OCI-LY7 (cell line): ENCODE measurements at regions not wholly inside any gene's neighbourhood (a gene's known extent, or its start where the extent isn't known, plus 50 kb on each side); places are given as distances from the start of the nearest gene placed in this dataset.

ENCODE experiments used
- BruUV-seq: library from RNA; stranded (reverse); fragments of 400-500 nt; replicated peaks from 2 replicates; lab custom pipeline; 2021; lab: Mats Ljungman, UMichigan
- CTCF ChIA-PET: fragments of 300-600 bp; sonication (Branson Sonifier 250); formaldehyde crosslinking; loops from one replicate; lab custom pipeline; 2022; ENCODE audit warnings: antibody characterized with exemption; ENCODE audit not compliant: unreplicated experiment; lab: Charles Lee
- POLR2A ChIA-PET: fragments of 300-600 bp; sonication (Branson Sonifier 250); formaldehyde crosslinking; loops from one replicate; lab custom pipeline; 2022; ENCODE audit warnings: antibody characterized with exemption; lab: Charles Lee
- DNase-seq: peaks from one replicate; pipeline ENCODE4 v3.0.0-alpha.2; 2015; ENCODE audit warnings: low spot score
- H2AFZ ChIP-seq: fragments of 200-600 bp; sonication (generic), shearing (Covaris generic); 2 replicates; pipeline ENCODE4 v1.6.1; 2014; ENCODE audit warnings: mild to moderate bottlenecking, antibody characterized with exemption, low read length, moderate library complexity
- H3K27ac ChIP-seq: fragments of 200-600 bp; sonication (generic); 2 replicates; pipeline ENCODE4 v1.5.1; 2014; ENCODE audit warnings: mixed run types, low read depth, mild to moderate bottlenecking, moderate library complexity, low read length, inconsistent platforms; ENCODE audit not compliant: poor library complexity, severe bottlenecking
- H3K36me3 ChIP-seq: fragments of 200-600 bp; sonication (generic); 2 replicates; pipeline ENCODE4 v1.6.1; 2014; ENCODE audit warnings: mild to moderate bottlenecking, antibody characterized with exemption, low read length, moderate library complexity, mixed read lengths; ENCODE audit not compliant: insufficient read depth
- H3K4me1 ChIP-seq: fragments of 200-600 bp; sonication (generic); 2 replicates; pipeline ENCODE4 v1.5.1; 2014; ENCODE audit warnings: mild to moderate bottlenecking, low read length; ENCODE audit not compliant: insufficient read depth, poor library complexity, severe bottlenecking
- H3K4me2 ChIP-seq: fragments of 200-600 bp; sonication (generic); 2 replicates; pipeline ENCODE4 v1.6.1; 2014; ENCODE audit warnings: mild to moderate bottlenecking, low read length
- H3K4me3 ChIP-seq: fragments of 200-600 bp; sonication (generic); 2 replicates; pipeline ENCODE4 v1.5.1; 2014; ENCODE audit warnings: mild to moderate bottlenecking, low read depth, low read length; ENCODE audit not compliant: poor library complexity, severe bottlenecking
- H3K79me2 ChIP-seq: fragments of 200-600 bp; sonication (generic); 2 replicates; pipeline ENCODE4 v1.6.1; 2016; ENCODE audit warnings: low read depth, mild to moderate bottlenecking, low read length, moderate library complexity, mixed read lengths; ENCODE audit not compliant: insufficient read depth
- H3K9me2 ChIP-seq: fragments of 200-600 bp; sonication (generic); 2 replicates; pipeline ENCODE4 v1.6.1; 2016; ENCODE audit warnings: mild to moderate bottlenecking, low read length, mixed read lengths; ENCODE audit not compliant: insufficient read depth
- H3K9me3 ChIP-seq: fragments of 200-600 bp; sonication (generic); 2 replicates; pipeline ENCODE4 v1.6.1; 2014; ENCODE audit warnings: mild to moderate bottlenecking, mixed run types, low read length, mixed read lengths
- H4K20me1 ChIP-seq: fragments of 200-600 bp; sonication (generic); 2 replicates; pipeline ENCODE4 v1.6.1; 2014; ENCODE audit warnings: mild to moderate bottlenecking, antibody characterized with exemption, low read length, moderate library complexity, mixed read lengths; ENCODE audit not compliant: insufficient read depth
- EZH2phosphoT487 ChIP-seq: fragments of 200-600 bp; sonication (generic); IDR thresholded peaks from 2 replicates; pipeline ENCODE4 v1.6.1; 2018; ENCODE audit warnings: low read depth, borderline replicate concordance, mild to moderate bottlenecking, mixed run types, antibody characterized with exemption, low read length, moderate library complexity, mixed read lengths
- intact Hi-C: fragments of 100-400 bp; cut with micrococcal nuclease; formaldehyde crosslinking; loops from one replicate; pipeline ENCODE4 v1.10.0; 2022; ENCODE audit not compliant: unreplicated experiment
- TF ChIP-seq, protein P1 (sequence below): fragments of 200-600 bp; sonication (generic); conservative IDR thresholded peaks from 2 replicates; pipeline ENCODE4 v1.5.1; 2014; ENCODE audit warnings: mild to moderate bottlenecking, antibody characterized with exemption, low read length, moderate library complexity, mixed read lengths

DNA sequence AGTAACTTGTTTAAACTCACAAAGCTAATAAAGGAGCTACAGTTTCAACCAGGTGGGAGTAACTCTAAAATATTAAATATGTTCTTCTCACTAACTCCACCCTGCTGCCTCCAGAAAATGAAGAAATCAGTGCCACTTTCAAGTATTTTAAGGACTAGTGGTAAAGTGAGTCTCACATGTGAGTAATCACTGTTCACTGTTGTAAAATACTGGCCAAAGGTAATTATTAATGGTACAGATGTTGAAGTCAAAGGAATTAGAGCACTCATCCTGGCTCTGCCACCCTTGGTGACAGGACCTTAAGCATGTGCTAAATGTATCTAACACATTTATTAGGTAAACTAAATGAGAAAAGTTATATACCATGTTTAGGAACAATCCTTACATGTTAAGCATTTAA, 430.7 kb downstream of the BRINP1 start:
- CTCF ChIA-PET = no interaction called here
- H3K79me2 ChIP-seq = no peaks in the 10 kb centered on the region
- no peak overlapping the region for H3K4me3 ChIP-seq

DNA sequence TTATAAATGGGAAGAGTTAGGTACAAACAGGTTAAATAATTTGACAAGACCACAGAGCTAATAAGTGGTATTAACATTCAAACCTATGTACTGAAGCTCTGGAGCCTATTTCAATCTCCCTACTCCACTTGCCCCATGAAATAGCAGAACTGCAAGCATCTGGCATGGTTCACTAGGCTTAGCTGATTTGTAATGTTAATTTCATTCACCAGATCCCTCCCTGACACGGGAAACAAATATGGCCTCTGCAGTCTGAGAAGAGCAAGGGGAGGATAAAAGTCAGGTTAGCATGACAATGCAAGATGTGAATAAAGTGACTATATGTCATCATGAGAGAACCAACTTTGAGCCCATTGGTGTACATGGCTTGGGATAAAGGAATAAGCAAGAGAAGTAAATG, 428.8 kb downstream of the BRINP1 start:
- H4K20me1 ChIP-seq = no peaks in the 10 kb centered on the region
- H2AFZ ChIP-seq = no peak overlapping the region
- H3K27ac ChIP-seq = no peak overlapping the region
- H3K9me3 ChIP-seq = no peaks in the 10 kb centered on the region
- ChIA-PET CTCF (no interaction called here), POLR2A (no interaction called here)
- no peak for DNase-seq
- no peaks in the 10 kb centered on the region for H3K36me3 ChIP-seq
- no peaks in the 10 kb centered on the region for H3K79me2 ChIP-seq
- H3K4me1 ChIP-seq = no peaks in the 10 kb centered on the region
- no peak for TF ChIP-seq EZH2phosphoT487
- TF ChIP-seq, protein P1, sequence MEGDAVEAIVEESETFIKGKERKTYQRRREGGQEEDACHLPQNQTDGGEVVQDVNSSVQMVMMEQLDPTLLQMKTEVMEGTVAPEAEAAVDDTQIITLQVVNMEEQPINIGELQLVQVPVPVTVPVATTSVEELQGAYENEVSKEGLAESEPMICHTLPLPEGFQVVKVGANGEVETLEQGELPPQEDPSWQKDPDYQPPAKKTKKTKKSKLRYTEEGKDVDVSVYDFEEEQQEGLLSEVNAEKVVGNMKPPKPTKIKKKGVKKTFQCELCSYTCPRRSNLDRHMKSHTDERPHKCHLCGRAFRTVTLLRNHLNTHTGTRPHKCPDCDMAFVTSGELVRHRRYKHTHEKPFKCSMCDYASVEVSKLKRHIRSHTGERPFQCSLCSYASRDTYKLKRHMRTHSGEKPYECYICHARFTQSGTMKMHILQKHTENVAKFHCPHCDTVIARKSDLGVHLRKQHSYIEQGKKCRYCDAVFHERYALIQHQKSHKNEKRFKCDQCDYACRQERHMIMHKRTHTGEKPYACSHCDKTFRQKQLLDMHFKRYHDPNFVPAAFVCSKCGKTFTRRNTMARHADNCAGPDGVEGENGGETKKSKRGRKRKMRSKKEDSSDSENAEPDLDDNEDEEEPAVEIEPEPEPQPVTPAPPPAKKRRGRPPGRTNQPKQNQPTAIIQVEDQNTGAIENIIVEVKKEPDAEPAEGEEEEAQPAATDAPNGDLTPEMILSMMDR = no peak
- H3K4me2 ChIP-seq = no peak overlapping the region
- intact Hi-C loops = no loop called here
- H3K9me2 ChIP-seq = no peaks in the 10 kb centered on the region
- BruUV-seq = no TSS peak
- H3K4me3 ChIP-seq = no peak overlapping the region

More for the DNA sequence above, 430.7 kb downstream of the BRINP1 start:
- POLR2A ChIA-PET = interaction anchor here (0.6 kb wide), 1 partner anchor 1101 kb away, joined by 4 read pairs; no protein-coding TSS in a partner anchor
- H3K27ac ChIP-seq = no peak overlapping the region
- no peaks in the 10 kb centered on the region for H3K9me2 ChIP-seq
- H4K20me1 ChIP-seq = no peaks in the 10 kb centered on the region
- TF ChIP-seq EZH2phosphoT487 = no peak
- TF ChIP-seq, protein P1 = no peak
- H2AFZ ChIP-seq = no peak overlapping the region
- intact Hi-C loops = no loop called here
- H3K9me3 ChIP-seq = no peaks in the 10 kb centered on the region
- BruUV-seq = no TSS peak
- H3K4me2 ChIP-seq = no peak overlapping the region
- no peaks in the 10 kb centered on the region for H3K4me1 ChIP-seq
- no peak for DNase-seq
- H3K36me3 ChIP-seq = no peaks in the 10 kb centered on the region

DNA sequence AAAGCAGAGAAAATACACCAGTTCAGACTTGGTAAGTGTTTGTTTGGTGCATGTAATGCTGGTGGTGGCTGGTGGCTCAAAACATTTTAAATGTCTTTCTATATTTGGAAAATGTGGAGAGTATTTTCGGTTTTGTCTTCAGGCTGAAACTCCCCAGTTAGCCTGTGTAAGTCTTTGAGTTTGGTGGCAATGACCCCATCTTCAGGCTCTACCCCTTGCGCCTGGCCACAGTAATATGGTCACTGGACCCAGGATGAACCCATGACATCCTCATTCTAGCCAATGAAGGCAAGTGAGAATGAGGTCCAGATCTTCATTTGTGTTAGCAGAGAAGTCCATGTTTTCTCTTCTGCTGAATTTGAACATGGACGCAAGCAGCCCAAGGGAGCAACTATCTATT, 422.6 kb downstream of the BRINP1 start:
- Histone ChIP-seq H4K20me1 (no peaks in the 10 kb centered on the region), H3K9me2 (no peaks in the 10 kb centered on the region), H3K79me2 (no peaks in the 10 kb centered on the region), H3K4me2 (no peak overlapping the region), H3K36me3 (no peaks in the 10 kb centered on the region), H3K4me1 (no peaks in the 10 kb centered on the region), H3K4me3 (no peak overlapping the region), H3K27ac (no peak overlapping the region), H2AFZ (no peak overlapping the region), H3K9me3 (no peaks in the 10 kb centered on the region)
- POLR2A ChIA-PET = no interaction called here
- CTCF ChIA-PET = no interaction called here
- no peak for DNase-seq
- intact Hi-C loops = no loop called here
- BruUV-seq = no TSS peak
- TF ChIP-seq, protein P1 = no peak
- TF ChIP-seq EZH2phosphoT487 = no peak
